HuH-7 (cell line): ENCODE measurements at regions not wholly inside any gene's neighbourhood (a gene's known extent, or its start where the extent isn't known, plus 50 kb on each side); places are given as distances from the start of the nearest gene placed in this dataset.
"Not testable (repeated sequence)": the region's sequence is repeated elsewhere in the genome, so short reads cannot be mapped to it uniquely, and the experiment has no call there.

Experiments used
- DNase-seq: peaks from one replicate; pipeline ENCODE4 v3.0.0; 2011; ENCODE audit warnings: low spot score

DNA sequence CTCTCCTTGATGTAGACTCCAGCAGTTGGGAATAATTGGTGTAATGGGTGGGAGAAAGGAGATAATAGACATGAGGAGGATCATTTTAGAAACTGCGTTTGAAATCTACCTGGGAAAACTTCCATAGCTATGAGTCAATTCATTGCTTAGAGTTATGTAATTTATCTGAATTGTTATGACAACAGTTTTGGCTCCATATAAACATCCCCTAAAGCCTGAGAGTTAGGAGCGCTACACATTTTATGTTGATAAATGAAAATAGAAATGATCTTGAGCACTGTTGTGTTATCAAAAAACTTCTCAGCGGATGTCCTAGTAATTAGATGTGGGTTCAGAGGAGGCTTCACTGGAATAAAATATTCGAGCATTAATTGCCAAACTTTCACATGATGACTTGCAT, 573.4 kb downstream of the TSN start:
- no peak for DNase-seq

DNA sequence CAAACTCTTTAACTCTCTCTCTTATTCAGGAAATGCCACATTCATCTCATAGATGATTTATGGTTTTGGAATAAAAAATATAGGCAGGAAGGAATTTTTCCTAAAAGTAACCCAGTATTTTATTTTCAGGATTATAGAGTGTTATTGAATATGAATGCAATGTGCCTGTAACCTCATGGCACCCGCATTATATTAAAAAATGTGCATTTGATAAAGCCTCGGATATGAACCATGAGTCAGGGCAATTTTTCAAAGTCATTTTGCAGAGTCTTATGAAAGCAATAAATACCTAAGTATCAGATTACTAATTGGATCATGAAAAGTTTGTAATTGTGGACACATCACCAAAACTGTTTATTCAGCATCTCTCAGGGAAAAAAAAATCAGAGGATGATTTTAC, 573.8 kb downstream of the TSN start:
- no peak for DNase-seq

DNA sequence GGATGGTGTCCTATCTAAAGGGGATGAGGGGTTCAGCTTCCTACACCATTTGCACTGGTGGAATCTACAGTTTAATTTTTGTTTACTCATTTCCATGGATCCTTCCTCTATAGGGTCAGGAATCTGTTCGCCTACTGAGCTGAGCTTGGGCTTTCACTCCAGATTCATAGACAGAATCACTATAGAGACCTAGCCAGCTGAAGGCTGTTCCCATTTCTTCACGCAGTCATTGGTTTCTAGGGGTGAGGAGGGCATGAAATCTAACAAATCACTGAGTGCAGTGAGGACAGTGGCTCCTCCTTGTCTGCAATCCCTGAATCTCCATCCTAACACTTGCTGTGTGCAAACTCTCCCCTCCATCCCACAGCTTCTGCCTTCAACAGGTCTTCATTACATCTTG, 578.5 kb downstream of the TSN start:
- DNase-seq, result no peak

DNA sequence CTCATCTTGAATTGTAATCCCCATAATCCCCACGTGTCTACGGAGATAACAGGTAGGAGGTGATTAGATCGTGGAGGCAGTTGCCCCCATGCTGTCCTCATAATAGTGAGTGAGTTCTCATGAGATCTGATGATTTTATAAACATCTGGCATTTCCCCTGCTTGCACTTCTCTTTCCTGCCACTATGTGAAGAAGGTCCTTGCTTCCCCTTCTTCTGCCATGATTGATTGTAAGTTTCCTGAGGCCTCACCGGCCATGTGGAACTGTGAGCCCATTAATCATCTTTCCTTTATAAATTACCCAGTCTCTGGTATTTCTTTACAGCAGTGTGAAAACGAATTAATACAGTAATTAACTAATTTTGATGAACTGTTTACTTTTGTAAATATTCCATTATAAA, 582.5 kb downstream of the TSN start:
- no peak for DNase-seq

DNA sequence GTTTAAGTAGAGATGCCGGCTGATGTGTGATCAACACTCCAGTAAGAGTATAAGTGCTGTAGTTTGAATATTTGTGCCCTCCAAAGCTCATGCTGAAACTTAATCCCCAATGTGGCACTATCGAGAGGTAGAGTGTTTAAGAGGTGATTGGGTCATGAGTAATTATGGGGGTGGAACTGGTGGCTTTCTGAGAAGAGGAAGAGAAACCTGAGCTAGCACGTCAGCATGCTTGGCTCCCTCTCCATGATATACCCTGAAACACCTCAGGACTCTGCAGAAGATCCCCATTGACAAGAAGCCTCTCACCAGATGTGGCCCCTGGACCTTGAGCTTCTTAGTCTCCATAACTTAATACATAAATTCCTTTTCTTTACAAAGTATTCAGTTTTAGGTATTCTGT, 584.8 kb downstream of the TSN start:
- DNase-seq, result no peak

DNA sequence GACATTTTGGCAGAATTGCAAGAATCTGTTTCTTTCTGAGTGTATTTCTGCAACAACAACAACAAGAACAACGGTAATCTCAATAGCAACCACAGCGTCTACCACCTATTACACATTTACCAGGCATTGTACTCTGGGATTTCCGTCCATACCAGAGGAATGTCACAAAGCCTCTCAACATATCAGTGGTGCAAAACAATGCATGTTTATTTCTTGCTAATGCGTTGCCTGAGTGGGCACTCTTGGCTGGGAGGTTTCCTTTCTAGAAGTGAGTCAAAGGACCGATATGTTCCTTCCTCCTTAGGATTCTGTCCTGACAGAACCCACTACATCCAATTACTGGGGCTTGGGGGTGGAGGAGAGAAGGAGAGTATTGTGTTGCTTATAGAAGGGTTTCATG, 585.6 kb downstream of the TSN start:
- DNase-seq, result no peak

DNA sequence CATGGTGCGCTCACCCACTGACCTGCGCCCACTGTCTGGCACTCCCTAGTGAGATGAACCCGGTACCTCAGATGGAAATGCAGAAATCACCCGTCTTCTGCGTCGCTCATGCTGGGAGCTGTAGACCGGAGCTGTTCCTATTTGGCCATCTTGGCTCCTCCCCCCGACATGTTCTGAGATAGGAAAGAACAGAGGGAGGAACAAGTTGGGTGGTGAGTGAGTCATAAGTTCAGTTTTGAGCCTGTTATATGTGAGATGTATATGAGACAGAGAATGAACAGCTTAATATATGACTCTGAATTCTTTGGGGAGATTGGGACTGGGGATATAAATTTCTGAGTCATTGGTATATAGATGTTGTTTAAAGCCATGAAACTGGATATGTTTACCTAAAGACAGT, 596.7 kb downstream of the TSN start:
- not testable (repeated sequence) for DNase-seq

DNA sequence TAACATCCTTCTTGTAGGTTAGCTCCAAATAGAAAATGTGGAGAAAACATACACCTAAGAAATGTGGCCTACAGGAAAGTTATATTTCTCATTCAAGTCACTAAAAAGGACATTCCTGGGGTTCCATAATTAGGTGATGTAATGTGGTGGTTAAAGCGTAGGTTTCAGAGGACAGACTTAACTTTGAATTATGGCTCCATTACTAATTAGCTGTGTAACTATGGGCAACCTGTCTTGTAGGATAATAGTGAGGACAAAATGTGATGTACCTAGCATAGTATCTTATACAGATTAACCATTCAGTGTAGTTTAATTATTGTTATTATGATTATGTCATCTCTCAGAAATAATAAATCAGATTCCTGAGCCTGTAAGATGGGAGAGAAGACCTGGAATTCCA, 602.5 kb downstream of the TSN start:
- no peak for DNase-seq

DNA sequence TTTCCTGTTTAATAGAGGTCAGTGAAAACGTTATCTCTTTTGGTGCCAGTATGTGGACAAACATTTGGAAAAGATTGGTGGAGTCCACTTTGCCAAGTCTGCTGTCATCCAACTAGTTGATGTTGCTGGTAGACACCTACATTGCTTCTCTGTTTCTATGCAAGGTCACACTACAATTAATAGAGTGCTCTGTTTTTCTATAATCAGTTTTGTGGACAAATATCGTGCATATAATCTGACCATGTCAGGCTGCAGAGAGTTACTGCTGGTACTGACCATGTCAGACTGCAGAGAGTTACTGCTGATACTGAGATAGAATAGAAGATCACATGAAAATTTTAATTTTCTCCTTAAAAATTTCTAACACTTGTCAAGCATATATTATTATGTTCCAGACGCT, 603.3 kb downstream of the TSN start:
- no peak for DNase-seq

DNA sequence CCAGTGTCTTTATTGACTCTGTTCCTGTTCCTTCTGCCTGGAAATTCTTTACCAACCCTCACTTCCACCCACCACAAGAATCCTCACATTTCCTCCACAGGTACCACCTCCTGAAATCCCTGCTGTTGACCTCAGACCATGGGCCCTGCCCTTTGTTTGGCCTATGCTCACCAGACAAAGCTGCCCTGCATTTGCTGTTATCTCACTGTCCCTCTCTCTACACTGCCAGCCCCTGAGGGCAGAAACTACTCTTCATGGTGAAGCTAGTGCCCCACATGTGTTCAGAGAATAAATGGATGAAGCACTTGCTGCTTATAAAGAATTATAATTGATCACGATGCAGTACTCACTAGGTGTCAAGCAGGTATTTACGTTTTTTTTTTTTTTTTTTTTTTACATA, 608.4 kb downstream of the TSN start:
- no peak for DNase-seq

DNA sequence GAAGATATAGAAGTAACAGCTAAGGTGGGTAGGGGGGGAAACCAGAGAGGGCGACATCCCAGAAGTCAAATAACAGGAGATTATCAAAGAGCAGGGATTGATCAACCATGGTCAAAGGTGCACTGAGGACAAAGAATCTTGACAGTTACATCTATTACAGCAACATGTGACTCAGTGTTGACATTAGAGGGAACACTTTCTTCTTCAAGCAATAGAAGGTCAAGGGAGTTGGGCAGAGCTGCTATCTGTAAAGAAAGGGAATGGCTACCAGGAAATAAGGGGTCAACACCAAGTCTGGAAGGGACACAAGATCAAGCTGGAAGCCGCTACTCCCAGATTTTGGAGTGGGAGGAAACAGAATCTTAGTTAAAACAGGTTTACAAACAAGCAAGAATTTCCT, 611.0 kb downstream of the TSN start:
- no peak for DNase-seq

DNA sequence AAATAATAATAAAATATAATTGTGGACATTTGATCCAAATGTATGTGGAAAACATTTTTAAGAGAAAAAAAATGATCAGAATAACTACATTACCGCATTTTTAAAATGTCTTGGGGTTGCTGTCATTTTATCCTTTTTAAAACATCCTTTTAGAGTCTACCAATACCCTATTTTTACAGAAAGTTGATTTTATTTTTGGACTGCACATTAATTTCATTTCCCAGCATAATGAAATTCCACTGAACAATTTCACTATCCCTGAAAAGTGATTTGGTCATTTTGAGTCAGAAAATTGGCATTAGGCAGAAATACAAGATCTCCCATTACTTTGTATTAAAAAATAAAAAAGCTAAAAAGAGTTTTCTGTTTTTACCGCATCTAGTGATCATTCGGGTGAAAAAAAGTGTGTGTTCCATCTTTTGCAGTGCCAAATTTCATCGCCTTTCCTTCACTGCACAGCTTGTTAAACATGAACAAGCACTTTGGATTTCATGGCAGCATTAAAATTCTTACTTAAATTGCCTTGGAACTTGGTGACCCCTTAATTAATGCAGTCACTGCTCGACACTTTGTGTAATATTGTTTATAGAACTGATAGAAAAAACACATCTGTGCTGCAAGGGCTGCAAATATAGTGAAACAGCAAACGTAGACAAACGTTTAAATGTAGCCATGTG, 611.7 kb downstream of the TSN start:
- no peak for DNase-seq

DNA sequence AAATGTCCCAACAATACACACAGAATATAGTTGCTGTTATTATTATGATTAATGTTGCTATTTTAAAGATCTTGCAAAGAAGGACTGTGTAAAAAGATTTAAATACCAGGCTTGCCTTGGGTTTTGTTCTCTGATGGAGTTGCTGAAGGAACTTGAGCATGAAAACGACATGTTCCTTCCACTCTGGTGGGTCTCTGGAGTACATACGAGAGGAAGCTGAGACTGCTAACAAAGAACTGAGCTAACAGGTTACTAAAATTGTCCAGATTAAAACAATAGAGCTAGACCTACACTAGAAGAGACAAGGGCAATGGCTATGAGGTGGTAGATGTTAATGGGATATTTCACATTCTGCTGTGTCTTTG, 612.2 kb downstream of the TSN start:
- no peak for DNase-seq

DNA sequence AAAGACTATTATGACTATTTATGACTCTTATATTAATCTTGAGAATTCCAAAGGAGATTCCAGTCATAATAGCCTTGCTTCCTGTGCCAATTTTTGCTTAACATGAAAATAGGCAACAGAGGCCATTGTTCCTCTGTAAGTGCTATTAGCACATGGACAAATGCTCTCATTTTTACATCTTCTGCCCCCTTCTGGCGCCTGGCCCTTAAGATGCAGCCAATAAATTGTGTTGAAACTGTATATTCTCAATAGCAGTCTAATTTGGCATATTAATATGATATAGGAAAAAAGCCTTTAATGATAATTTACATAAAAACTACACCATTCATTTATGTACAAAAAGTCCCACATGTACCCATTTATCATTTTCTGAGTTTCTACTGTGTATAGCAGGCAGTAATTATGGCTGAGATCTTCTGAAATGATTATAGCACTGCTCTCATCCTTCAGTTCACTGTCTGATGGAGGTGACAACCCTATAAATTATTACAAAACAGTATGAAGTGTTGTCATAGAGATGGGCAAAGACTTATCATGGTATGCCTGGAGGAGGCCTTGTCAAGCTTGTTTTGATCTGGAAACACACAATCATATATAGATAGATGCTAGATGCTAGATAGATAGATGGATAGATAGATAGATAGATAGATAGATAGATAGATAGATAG, 613.3 kb downstream of the TSN start:
- DNase-seq, result no peak

DNA sequence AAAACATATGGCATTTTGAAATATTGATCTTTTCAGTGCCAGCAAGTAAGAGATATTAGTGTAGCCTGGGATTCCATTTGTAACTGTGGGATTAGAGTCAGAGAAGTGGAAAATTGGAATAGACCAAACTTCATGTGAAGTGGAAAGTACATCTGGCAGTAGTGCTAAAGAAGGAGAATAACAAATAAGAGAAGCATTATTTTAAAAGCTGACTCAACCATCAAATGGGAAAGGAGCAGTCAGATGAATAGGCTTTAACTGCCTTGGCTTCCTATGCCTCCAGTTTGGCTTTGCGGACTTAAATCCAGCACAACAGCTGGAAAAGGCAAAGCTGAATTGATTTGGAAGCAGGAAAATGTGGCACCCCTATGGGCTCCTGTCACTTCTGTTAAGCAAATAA, 623.1 kb downstream of the TSN start:
- DNase-seq, result no peak

DNA sequence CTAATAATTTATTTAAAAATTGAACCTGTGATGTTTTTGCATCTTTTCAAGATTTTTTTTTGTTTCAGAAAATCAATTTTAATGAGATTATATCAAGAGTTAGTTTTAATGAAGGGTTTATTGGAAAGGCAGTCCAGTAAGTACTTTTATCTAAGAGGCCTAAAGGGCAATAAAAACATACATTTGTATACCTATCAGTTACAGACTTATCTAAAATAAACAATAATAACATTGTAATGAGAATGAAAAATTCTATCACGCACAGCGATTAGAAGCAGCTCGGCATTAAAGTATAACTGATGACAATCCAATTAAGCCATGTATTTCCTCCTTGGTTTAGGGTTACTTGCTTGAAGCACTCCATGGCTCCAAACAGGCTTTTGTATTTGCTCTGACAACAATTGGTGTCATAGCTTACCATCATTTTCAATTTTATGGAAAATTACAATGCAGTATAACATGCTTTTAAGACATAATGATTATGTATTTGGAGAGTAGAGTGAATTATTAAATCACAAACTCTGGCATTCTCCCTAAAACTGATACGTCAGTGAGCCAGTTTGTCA, 629.4 kb downstream of the TSN start:
- no peak for DNase-seq

DNA sequence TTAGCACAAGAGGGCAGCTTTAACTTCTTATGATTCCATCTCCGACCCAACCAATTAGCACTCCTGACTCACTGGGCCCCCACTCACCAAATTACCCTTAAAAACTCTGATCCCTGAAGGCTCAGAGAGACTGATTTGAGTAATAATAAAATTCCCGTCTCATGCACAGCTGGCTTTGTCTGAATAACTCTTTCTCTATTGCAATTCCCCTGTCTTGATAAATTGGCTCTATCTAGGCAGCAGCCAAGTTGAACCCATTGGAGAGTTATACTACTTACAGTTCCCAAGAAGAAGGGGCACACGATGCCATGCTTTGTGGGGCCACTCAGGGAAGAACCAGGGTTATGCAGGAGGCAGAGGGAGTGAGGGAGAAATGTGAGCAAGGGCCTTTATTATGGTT, 632.8 kb downstream of the TSN start:
- no peak for DNase-seq

DNA sequence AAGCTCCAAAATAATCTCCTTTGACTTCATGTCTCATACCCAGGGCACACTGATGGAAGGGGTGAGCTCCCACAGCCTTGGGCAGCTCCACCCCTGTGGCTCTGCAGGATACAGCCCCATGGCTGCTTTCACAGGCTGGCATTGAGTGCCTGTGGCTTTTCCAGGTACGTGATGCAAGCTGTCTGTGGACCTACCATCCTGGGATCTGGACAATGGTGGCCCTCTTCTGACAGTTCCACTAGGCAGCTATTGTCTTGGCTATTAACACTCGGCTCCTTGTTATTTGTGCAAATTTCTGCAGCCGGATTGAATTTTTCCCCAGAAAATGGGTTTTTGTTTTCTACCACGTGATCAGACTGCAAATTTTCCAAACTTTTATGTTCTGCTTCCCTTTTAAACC, 634.2 kb downstream of the TSN start:
- no peak for DNase-seq

DNA sequence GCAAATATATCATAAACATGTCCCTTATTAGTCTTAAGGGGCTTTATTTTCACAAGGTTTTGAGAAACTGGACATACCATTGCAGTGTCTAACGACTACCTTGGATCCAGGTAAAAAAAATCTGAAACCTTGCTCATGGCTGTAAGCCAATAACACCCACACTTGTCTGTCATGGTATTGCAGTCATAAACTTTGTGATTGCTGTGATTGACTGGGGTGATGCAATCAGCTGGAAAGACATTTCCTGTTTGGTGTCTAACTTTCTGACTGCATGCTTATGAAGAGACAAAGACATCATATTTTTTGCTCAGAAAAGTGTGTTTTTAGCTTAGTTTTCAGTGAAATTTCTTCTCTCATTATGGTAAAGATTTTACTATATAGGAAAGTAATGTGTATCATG, 635.0 kb downstream of the TSN start:
- DNase-seq, result peak; percentile 36

DNA sequence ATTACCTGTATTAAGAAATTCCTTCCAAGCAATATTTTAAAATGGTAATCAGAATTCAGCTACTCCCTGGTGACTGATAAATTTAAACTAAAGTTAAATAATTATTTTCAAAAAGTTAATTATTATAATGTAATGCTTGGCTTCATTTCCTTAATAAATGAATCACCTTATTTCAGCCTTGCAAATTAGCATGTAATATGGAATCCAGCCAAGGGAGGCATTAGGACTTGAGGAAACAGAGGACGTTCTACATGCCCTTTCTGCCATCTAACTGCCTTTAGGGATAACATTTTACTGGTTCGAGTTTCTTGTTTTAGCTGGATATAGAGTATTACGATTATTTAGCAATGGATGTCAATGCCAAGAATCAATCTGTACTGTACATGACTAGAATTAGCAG, 636.3 kb downstream of the TSN start:
- no peak for DNase-seq

DNA sequence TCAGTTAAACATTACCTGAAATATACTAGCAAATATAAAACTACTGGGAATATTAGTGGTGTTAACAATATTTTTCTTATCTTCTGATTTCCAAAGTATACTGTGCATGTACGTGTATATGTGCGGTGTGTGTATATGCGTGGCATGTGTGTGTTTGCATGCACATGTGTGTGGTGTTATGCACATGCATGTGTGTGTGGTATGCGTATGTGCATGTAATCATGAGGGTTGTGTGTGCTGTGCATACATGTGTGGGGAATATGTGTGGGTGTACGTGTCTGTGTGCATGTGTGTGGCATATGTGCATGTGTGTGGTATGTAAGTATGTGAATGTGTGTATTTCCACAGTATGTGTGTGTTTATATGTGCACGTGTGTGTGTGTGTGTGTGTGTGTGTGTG, 640.2 kb downstream of the TSN start:
- no peak for DNase-seq

DNA sequence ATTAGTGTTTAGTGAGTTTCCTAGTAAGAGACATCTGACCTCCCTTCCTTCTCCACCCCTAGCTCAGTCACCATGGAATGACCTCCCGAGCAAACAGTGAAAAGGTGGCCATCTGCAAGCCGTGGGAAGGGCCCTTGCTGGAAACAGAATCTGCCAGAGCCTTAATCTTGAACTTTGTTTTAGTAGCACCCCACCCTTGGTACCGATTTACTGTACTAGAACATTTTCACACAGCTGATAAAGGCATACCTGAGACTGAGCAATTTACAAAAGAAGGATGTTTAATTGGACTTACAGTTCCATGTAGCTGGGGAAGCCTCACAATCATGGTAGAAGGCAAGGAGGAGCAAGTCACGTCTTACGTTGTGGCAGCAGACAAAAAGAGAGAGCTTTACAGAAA, 655.8 kb downstream of the TSN start:
- no peak for DNase-seq

DNA sequence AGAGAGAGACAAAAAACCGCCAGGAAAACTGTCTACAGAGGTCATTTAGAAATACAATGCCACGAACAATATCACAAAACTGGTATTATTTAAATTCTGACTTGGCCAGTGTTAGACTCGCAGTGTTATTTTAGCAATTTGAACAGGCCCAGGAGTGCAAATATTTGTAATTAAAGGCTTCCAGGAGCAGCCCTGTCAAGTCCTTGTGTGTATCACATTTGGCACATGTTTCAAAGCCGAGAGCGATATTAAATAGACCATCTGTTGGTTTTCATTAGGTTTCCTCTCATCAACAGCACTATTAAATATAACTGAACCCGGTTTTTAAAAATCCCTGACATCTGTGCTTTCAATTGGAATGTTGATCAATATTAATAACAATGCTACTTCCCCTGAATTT, 656.9 kb downstream of the TSN start:
- no peak for DNase-seq

DNA sequence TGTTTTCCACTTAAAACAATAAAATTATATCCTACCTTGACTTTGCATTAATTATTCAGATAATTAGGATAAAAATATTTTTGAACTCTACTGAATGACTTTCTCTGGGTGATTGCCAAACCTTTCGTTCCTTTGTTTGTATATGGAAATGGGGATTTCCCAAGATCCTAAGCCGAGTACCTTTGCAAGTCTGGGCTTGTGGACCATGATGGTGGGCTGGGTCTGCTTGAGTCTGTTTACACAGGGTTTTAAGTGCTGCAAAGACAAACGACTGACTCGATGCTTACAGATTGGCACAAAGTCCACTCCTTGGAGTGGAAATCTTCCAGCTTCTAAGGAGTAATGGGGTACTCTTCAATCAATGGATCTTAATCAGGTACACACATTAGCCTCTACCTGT, 659.5 kb downstream of the TSN start:
- peak; percentile 8 for DNase-seq
